Peyer's patch (tissue), 4 donors: ENCODE measurements at regions not wholly inside any gene's neighbourhood (a gene's known extent, or its start where the extent isn't known, plus 50 kb on each side); places are given as distances from the start of the nearest gene placed in this dataset.

Source experiments
- DNase-seq, 3 donors: peaks; one replicate each; pipeline ENCODE4 v3.0.0-alpha.2; 2017 to 2019
- H3K27ac ChIP-seq, 4 donors: fragments of 200-600 bp; sonication (generic); one replicate each; pipeline ENCODE4 v1.5.1; 2016 to 2019
- H3K27me3 ChIP-seq, 2 donors: fragments of 200-600 bp; sonication (generic); one replicate each; pipeline ENCODE4 v1.5.1; 2019
- H3K36me3 ChIP-seq, 3 donors: fragments of 200-600 bp; sonication (generic); one replicate each; pipeline ENCODE4 v1.5.1; 2016 to 2019
- H3K4me1 ChIP-seq, 4 donors: fragments of 200-600 bp; sonication (generic); one replicate each; pipeline ENCODE4 v1.5.1; 2016 to 2019
- H3K4me3 ChIP-seq, 4 donors: fragments of 200-600 bp; sonication (generic); 1 replicate in 3 of 4; 2 replicates in 1 of 4; pipeline ENCODE4 v1.5.1; 2016 to 2019; ENCODE audit warnings: mild to moderate bottlenecking in 1 of 4
- H3K9me3 ChIP-seq, 4 donors: fragments of 200-600 bp; sonication (generic); one replicate each; pipeline ENCODE4 v1.5.1; 2016 to 2019; ENCODE audit warnings: mild to moderate bottlenecking in 1 of 4
- POLR2A ChIP-seq, 2 donors: fragments of 450-650 bp; IDR thresholded peaks; one replicate each; pipeline ENCODE4 v1.5.1; 2017; ENCODE audit warnings: antibody characterized with exemption in 2 of 2, mild to moderate bottlenecking in 2 of 2, moderate library complexity in 2 of 2
- TF ChIP-seq, protein P1 (sequence below), 6 experiments: fragments of 450-650 bp in 4 of 6; fragments of 200-600 bp in 2 of 6; sonication (generic) in 1 of 6; IDR thresholded peaks; one replicate each; pipeline ENCODE4 v1.5.1; 2017 to 2019; ENCODE audit warnings: antibody characterized with exemption in 6 of 6, mild to moderate bottlenecking in 3 of 6, moderate library complexity in 1 of 6

DNA sequence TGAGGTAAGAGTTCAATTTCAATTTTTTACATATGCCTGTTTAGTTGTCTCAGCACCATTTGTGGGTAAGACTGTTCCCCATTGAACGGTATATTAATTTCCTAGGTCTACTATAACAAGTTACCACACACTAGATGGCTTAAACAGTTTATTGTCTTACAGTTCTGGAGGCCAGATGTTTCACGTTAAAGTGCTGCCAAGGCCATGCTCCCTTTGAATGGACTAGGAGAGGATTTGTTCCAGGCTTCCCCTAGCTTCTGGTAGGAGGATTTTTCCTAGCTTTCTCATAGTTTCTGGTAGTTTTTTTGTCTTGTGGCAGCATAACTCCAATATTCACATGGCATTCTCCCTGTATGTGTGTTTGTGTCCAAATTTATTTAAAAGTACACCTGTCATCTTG lies 149.3 kb upstream of the CYSLTR1 start:
- Histone ChIP-seq H3K4me3 (no peak overlapping the region), H3K9me3 (no peaks in the 10 kb centered on the region), H3K4me1 (no peaks in the 10 kb centered on the region), H3K36me3 (no peaks in the 10 kb centered on the region), H3K27me3 (no peaks in the 10 kb centered on the region), H3K27ac (no peak overlapping the region)
- DNase-seq, result no peak
- TF ChIP-seq, protein P1, sequence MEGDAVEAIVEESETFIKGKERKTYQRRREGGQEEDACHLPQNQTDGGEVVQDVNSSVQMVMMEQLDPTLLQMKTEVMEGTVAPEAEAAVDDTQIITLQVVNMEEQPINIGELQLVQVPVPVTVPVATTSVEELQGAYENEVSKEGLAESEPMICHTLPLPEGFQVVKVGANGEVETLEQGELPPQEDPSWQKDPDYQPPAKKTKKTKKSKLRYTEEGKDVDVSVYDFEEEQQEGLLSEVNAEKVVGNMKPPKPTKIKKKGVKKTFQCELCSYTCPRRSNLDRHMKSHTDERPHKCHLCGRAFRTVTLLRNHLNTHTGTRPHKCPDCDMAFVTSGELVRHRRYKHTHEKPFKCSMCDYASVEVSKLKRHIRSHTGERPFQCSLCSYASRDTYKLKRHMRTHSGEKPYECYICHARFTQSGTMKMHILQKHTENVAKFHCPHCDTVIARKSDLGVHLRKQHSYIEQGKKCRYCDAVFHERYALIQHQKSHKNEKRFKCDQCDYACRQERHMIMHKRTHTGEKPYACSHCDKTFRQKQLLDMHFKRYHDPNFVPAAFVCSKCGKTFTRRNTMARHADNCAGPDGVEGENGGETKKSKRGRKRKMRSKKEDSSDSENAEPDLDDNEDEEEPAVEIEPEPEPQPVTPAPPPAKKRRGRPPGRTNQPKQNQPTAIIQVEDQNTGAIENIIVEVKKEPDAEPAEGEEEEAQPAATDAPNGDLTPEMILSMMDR (IDR thresholded peaks at IDR 0.05), result no peak
- TF ChIP-seq POLR2A (IDR thresholded peaks at IDR 0.05), result no peak

DNA sequence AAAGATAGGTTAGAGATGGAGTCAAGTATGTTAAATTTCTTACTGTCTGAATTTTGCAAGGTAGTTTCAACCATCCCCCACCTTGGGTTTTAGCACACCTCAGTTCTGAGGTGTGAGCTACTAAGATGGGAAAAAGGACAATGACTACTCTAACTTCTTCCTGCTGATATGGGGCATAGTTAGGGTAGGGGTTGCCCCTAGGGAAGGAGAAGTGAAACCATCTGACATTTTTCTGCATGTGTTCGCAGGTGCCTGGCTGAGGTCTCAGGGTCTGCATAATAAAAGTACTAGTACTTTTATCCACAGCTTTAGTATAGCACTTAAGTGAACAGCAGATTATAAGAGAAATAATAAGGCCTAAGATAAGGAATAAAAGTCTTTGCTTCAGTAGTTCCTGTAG lies 129.5 kb upstream of the CYSLTR1 start:
- no peak overlapping the region for H3K27ac ChIP-seq
- H3K4me3 ChIP-seq, result no peak overlapping the region
- H3K4me1 ChIP-seq, result no peaks in the 10 kb centered on the region
- DNase-seq, result no peak
- no peaks in the 10 kb centered on the region for H3K9me3 ChIP-seq
- no peak for TF ChIP-seq POLR2A (IDR thresholded peaks at IDR 0.05)
- TF ChIP-seq, protein P1 (IDR thresholded peaks at IDR 0.05), result no peak
- H3K36me3 ChIP-seq, result no peaks in the 10 kb centered on the region
- H3K27me3 ChIP-seq, result no peaks in the 10 kb centered on the region

DNA sequence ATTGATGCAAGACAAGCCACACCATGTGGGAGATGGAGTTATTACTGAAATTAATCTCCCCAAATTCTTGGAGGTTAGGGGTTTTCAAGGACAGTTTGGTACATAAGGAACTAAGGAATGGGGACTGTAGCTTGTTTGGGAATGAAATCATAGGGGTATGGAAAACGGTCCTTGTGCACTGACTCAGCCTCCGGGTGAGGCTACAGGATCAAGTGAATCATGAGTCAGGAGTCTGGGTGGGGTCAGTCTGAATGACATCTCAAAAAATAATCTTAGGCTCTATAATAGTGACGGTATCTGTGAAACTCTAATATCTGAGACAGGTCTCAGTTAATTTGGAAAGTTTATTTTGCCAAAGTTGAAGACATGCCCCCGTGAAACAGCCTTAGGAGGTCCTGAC lies 128.5 kb upstream of the CYSLTR1 start:
- no peaks in the 10 kb centered on the region for H3K9me3 ChIP-seq
- no peaks in the 10 kb centered on the region for H3K4me1 ChIP-seq
- DNase-seq, result no peak
- H3K36me3 ChIP-seq, result no peaks in the 10 kb centered on the region
- TF ChIP-seq, protein P1 (IDR thresholded peaks at IDR 0.05), result no peak
- TF ChIP-seq POLR2A (IDR thresholded peaks at IDR 0.05), result no peak
- no peaks in the 10 kb centered on the region for H3K27me3 ChIP-seq
- no peak overlapping the region for H3K4me3 ChIP-seq
- no peak overlapping the region for H3K27ac ChIP-seq

DNA sequence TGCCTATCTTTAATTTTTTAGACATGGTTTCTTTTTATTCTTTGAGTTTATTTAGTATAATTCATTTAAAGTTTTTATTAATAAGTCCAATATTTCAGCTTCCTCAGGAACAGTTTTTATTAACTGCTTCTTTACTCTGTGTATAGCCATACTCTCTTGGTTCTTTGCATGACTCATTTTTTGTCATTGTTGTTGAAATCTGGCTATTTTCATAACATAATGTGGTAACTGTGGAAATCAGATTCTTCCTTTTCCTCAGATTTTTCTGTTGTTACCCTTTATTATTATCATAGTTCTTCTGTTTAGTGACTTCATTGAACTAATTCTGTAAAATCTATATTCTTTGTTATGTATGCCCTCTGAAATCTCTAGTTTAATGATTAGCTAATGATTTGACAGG lies 124.9 kb upstream of the CYSLTR1 start:
- no peak for TF ChIP-seq POLR2A (IDR thresholded peaks at IDR 0.05)
- TF ChIP-seq, protein P1 (IDR thresholded peaks at IDR 0.05), result no peak
- H3K27me3 ChIP-seq, result no peaks in the 10 kb centered on the region
- H3K4me3 ChIP-seq, result no peak overlapping the region
- no peak overlapping the region for H3K27ac ChIP-seq
- no peak for DNase-seq
- no peaks in the 10 kb centered on the region for H3K36me3 ChIP-seq
- no peaks in the 10 kb centered on the region for H3K4me1 ChIP-seq
- H3K9me3 ChIP-seq, result no peaks in the 10 kb centered on the region

DNA sequence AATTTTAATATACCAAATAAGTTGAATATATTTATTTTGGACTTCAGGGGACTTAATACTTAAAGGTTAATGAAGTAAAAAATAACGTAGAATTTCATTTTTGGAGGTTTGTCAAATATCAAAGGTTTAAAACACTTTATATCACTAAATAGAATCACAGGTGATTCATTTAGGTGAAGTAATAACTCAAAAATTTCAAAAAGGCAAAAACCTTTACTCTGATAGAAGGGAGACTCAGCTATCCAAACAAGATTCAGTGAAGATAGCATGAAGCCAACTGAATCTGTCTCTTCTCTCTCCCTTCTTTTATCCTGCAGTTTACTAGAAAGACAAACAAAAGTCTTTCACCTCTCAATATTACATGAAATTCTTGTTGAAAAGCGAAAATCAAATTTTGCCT lies 110.2 kb upstream of the CYSLTR1 start:
- Histone ChIP-seq H3K27me3 (no peaks in the 10 kb centered on the region), H3K4me3 (no peak overlapping the region), H3K27ac (no peak overlapping the region), H3K4me1 (no peaks in the 10 kb centered on the region), H3K9me3 (no peaks in the 10 kb centered on the region), H3K36me3 (no peaks in the 10 kb centered on the region)
- no peak for TF ChIP-seq POLR2A (IDR thresholded peaks at IDR 0.05)
- TF ChIP-seq, protein P1 (IDR thresholded peaks at IDR 0.05), result no peak
- no peak for DNase-seq

DNA sequence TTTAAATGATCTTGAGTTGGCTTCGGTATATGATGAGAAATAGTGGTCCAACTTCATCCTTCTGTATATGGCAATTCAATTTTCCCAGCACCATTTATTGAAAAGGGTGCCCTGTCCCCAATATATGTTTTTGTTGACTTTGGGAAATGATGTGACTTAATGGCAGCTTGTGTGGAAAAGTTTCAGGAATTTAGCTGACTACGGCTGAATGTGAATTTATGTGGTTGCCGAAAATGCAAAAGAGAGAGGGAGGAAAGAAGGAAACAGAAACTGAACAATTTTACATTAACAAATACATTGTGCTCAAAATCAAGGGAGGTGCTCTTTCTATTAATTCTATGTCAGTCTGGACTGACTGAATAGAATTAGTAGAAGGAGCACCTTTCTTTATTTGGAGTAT lies 101.8 kb upstream of the CYSLTR1 start:
- Histone ChIP-seq H3K4me3 (no peak overlapping the region), H3K4me1 (no peaks in the 10 kb centered on the region), H3K36me3 (no peaks in the 10 kb centered on the region), H3K27ac (no peak overlapping the region), H3K27me3 (no peaks in the 10 kb centered on the region), H3K9me3 (no peaks in the 10 kb centered on the region)
- TF ChIP-seq, protein P1 (IDR thresholded peaks at IDR 0.05), result no peak
- TF ChIP-seq POLR2A (IDR thresholded peaks at IDR 0.05), result no peak
- no peak for DNase-seq
